ENCODE measurements at regions not wholly inside any gene's neighbourhood (a gene's known extent, or its start where the extent isn't known, plus 50 kb on each side); places are given as distances from the start of the nearest gene placed in this dataset.

DNA sequence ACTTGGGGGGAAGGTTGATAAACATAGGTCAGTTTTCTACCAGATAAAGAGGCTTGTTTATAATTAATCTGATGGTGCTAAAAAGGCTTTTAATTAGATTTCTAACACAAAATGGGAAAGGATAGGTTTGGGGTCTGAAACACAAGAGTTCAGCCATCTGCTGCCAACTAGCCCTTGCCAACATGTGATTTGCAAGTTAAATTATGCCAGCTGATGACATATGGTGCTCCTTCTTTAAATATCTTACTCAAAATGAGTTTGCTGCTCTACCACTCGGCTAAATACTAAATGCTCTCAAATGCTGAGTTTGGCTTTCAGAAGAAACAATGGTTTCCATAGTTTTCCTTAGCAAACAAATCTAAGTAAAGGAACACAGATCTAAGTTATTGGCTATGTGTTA lies 557.8 kb upstream of the CCDC54 start:
- TF ChIP-seq POLR2AphosphoS5 (IDR thresholded peaks at IDR 0.05; ENCODE audit: low read depth, low read length) (no peak), POLR2A (IDR thresholded peaks at IDR 0.05; ENCODE audit: low read depth, low read length) (no peak), PAX5 (IDR thresholded peaks at IDR 0.05; ENCODE audit: insufficient read depth, low read length, severe bottlenecking) (no peak), TAF1 (IDR thresholded peaks at IDR 0.05; ENCODE audit: low read depth, low read length) (no peak), SPI1 (IDR thresholded peaks at IDR 0.05; ENCODE audit: low read depth, low read length) (no peak), POU2F2 (IDR thresholded peaks at IDR 0.05; ENCODE audit: low read depth, low read length) (no peak)

All from GM12891 (cell line).